GM12891 (cell line): ENCODE measurements at regions not wholly inside any gene's neighbourhood (a gene's known extent, or its start where the extent isn't known, plus 50 kb on each side); places are given as distances from the start of the nearest gene placed in this dataset.

ENCODE experiments used
- PAX5 ChIP-seq: IDR thresholded peaks from 2 replicates; pipeline ENCODE4 v1.6.1; 2011; ENCODE audit warnings: low read length, moderate library complexity, mild to moderate bottlenecking; ENCODE audit not compliant: insufficient read depth, severe bottlenecking
- POLR2A ChIP-seq: IDR thresholded peaks from 2 replicates; pipeline ENCODE4 v1.6.1; 2011; ENCODE audit warnings: low read depth, low read length, control low read depth
- POLR2AphosphoS5 ChIP-seq: IDR thresholded peaks from 2 replicates; pipeline ENCODE4 v1.6.1; 2011; ENCODE audit warnings: low read depth, low read length, control low read depth
- POU2F2 ChIP-seq: IDR thresholded peaks from 2 replicates; pipeline ENCODE4 v1.6.1; 2011; ENCODE audit warnings: low read depth, mild to moderate bottlenecking, control low read depth, low read length, moderate library complexity
- SPI1 ChIP-seq: IDR thresholded peaks from 2 replicates; pipeline ENCODE4 v1.6.1; 2011; ENCODE audit warnings: low read depth, low read length, control low read depth
- TAF1 ChIP-seq: IDR thresholded peaks from 2 replicates; pipeline ENCODE4 v1.6.1; 2011; ENCODE audit warnings: low read depth, low read length, control low read depth

GRCh38 chr11:80986421-80987074, 1545.7 kb upstream of the TENM4 start:
- no peak for TF ChIP-seq PAX5
- TF ChIP-seq POLR2A, result no peak
- TF ChIP-seq POLR2AphosphoS5, result no peak
- no peak for TF ChIP-seq TAF1
- no peak for TF ChIP-seq SPI1
- no peak for TF ChIP-seq POU2F2
